ENCODE measurements at regions not wholly inside any gene's neighbourhood (a gene's known extent, or its start where the extent isn't known, plus 50 kb on each side); places are given as distances from the start of the nearest gene placed in this dataset.

DNA sequence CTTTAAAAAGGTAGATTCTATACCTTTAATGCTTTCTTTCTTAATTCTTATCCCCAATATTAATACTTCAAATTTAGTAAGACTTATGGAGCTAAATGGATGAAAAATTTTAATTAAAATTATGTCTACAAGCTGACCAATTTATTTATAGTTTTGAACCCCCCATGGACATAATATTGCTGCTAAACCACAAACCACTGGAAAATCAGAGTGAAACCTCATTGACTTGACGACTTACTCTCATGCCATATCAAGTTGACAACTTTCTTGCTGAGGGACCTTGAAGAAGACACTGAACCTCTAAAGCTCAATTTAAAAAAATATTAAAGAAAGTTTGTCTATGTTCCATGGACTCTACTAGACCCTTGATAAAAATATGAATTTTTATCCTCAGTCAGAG, 653.7 kb downstream of the TLE1 start:
- no peak overlapping the region for H3K4me3 ChIP-seq
- no peak for DNase-seq (ENCODE audit: low spot score)
- H3K9me3 ChIP-seq (ENCODE audit: low read depth), result no peaks in the 10 kb centered on the region
- TF ChIP-seq, protein P1, sequence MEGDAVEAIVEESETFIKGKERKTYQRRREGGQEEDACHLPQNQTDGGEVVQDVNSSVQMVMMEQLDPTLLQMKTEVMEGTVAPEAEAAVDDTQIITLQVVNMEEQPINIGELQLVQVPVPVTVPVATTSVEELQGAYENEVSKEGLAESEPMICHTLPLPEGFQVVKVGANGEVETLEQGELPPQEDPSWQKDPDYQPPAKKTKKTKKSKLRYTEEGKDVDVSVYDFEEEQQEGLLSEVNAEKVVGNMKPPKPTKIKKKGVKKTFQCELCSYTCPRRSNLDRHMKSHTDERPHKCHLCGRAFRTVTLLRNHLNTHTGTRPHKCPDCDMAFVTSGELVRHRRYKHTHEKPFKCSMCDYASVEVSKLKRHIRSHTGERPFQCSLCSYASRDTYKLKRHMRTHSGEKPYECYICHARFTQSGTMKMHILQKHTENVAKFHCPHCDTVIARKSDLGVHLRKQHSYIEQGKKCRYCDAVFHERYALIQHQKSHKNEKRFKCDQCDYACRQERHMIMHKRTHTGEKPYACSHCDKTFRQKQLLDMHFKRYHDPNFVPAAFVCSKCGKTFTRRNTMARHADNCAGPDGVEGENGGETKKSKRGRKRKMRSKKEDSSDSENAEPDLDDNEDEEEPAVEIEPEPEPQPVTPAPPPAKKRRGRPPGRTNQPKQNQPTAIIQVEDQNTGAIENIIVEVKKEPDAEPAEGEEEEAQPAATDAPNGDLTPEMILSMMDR (IDR thresholded peaks at IDR 0.05), result no peak
- no peak for TF ChIP-seq EZH2 (IDR thresholded peaks at IDR 0.05)
- no peak for TF ChIP-seq EZH2phosphoT487 (IDR thresholded peaks at IDR 0.05)
- H3K79me2 ChIP-seq (ENCODE audit: low read depth), result no peaks in the 10 kb centered on the region
- no peak overlapping the region for H3K4me3 Mint-ChIP-seq
- no peak overlapping the region for H2AFZ ChIP-seq (replicated peaks)
- H3K27me3 Mint-ChIP-seq (ENCODE audit: insufficient read depth, low read depth), result peaks cover 2% of the 10 kb centered on the region
- H3K27me3 ChIP-seq, result no peaks in the 10 kb centered on the region
- H3K36me3 Mint-ChIP-seq, result no peaks in the 10 kb centered on the region
- no peaks in the 10 kb centered on the region for H3K4me1 ChIP-seq
- H3K9me3 Mint-ChIP-seq, result no peaks in the 10 kb centered on the region
- no peak overlapping the region for H3K27ac Mint-ChIP-seq
- no peak overlapping the region for H3K9ac ChIP-seq
- H3K4me1 Mint-ChIP-seq, result peaks cover 10% of the 10 kb centered on the region
- no peaks in the 10 kb centered on the region for H3F3A ChIP-seq (ENCODE audit: low read depth)
- no peak overlapping the region for H3K27ac ChIP-seq
- H3K4me2 ChIP-seq, result no peak overlapping the region
- H3K36me3 ChIP-seq, result no peaks in the 10 kb centered on the region
- no peaks in the 10 kb centered on the region for H4K20me1 ChIP-seq (ENCODE audit: low read depth)

DNA sequence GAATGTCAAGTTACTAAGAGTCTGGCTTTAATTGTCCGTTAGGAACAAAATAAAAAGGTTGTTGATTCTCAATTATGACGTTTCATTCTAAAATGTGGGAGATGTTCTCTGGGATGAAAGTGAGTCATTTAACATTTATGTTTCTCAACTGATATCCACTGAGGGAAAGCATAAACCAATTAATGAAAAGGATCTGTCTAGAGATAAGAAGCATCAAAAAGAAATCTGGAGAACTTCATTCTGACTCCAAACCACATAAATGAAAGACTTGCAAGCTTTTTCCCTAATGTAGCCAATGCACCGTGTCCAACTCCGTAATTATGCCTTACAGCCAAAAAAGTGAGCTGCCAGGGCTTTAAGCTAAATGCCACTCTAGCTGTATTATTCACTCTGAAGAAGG, 654.2 kb downstream of the TLE1 start:
- no peak overlapping the region for H3K27ac Mint-ChIP-seq
- H3K9me3 Mint-ChIP-seq, result no peaks in the 10 kb centered on the region
- Histone ChIP-seq H3K4me2 (no peak overlapping the region), H3K4me1 (no peaks in the 10 kb centered on the region), H3K79me2 (ENCODE audit: low read depth) (no peaks in the 10 kb centered on the region), H3K9ac (no peak overlapping the region), H3K36me3 (no peaks in the 10 kb centered on the region), H2AFZ (replicated peaks) (no peak overlapping the region), H3F3A (ENCODE audit: low read depth) (no peaks in the 10 kb centered on the region), H4K20me1 (ENCODE audit: low read depth) (no peaks in the 10 kb centered on the region), H3K9me3 (ENCODE audit: low read depth) (no peaks in the 10 kb centered on the region), H3K27me3 (no peaks in the 10 kb centered on the region), H3K27ac (no peak overlapping the region), H3K4me3 (no peak overlapping the region)
- TF ChIP-seq, protein P1 (IDR thresholded peaks at IDR 0.05), result no peak
- TF ChIP-seq EZH2 (IDR thresholded peaks at IDR 0.05) (no peak), EZH2phosphoT487 (IDR thresholded peaks at IDR 0.05) (no peak)
- H3K4me1 Mint-ChIP-seq, result peaks cover 10% of the 10 kb centered on the region
- H3K27me3 Mint-ChIP-seq (ENCODE audit: insufficient read depth, low read depth), result peaks cover 2% of the 10 kb centered on the region
- H3K36me3 Mint-ChIP-seq, result no peaks in the 10 kb centered on the region
- DNase-seq (ENCODE audit: low spot score), result no peak
- no peak overlapping the region for H3K4me3 Mint-ChIP-seq

DNA sequence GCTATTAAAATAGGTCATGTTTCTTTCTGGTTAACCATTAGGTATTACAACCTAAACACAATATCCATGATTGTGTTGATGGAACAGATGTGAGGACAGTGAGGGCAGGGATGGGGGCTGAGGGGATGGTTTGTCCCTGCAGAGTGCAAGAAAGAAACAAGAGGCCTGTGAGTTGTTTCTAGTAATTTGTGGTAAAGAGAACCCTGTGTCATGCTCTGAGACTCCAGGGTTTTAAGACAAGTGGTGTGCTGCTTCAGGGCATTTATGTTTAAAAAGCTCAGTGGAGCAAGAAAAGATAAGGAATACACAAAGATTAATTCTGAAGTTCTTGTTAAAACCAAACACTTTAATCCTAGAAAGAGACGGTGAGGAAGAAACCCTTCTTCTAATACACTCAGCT, 656.5 kb downstream of the TLE1 start:
- no peak overlapping the region for H3K4me3 Mint-ChIP-seq

More for the DNA sequence above, 656.5 kb downstream of the TLE1 start:
- Histone ChIP-seq H3K4me2 (no peak overlapping the region), H3K27me3 (no peaks in the 10 kb centered on the region), H3K4me1 (no peaks in the 10 kb centered on the region), H3K4me3 (no peak overlapping the region), H3K36me3 (no peaks in the 10 kb centered on the region), H4K20me1 (ENCODE audit: low read depth) (no peaks in the 10 kb centered on the region), H3K9me3 (ENCODE audit: low read depth) (no peaks in the 10 kb centered on the region), H3K9ac (no peak overlapping the region), H2AFZ (replicated peaks) (peak overlapping the region; percentile 75), H3K79me2 (ENCODE audit: low read depth) (no peaks in the 10 kb centered on the region), H3F3A (ENCODE audit: low read depth) (no peaks in the 10 kb centered on the region), H3K27ac (no peak overlapping the region)
- Mint-ChIP-seq H3K27ac (peak overlapping the region; percentile 81), H3K9me3 (no peaks in the 10 kb centered on the region), H3K36me3 (no peaks in the 10 kb centered on the region), H3K4me1 (peaks cover 18% of the 10 kb centered on the region), H3K27me3 (ENCODE audit: insufficient read depth, low read depth) (no peaks in the 10 kb centered on the region)
- DNase-seq (ENCODE audit: low spot score), result no peak
- no peak for TF ChIP-seq EZH2 (IDR thresholded peaks at IDR 0.05)
- TF ChIP-seq, protein P1 (IDR thresholded peaks at IDR 0.05), result no peak
- no peak for TF ChIP-seq EZH2phosphoT487 (IDR thresholded peaks at IDR 0.05)

Data from neural progenitor cell (in vitro differentiated cells).